CD4-positive, alpha-beta T cell (primary cell): ENCODE measurements at regions not wholly inside any gene's neighbourhood (a gene's known extent, or its start where the extent isn't known, plus 50 kb on each side); places are given as distances from the start of the nearest gene placed in this dataset.

Source experiments
- ATAC-seq: fragments of 200-7000 bp; cut with Tn5 transposase; one replicate; pipeline ENCODE4 v1.10.0; 2022; ENCODE audit warnings: mild to moderate bottlenecking; ENCODE audit not compliant: poor library complexity
- CTCF ChIA-PET: fragments of 350-600 bp; sonication (Branson Sonifier 250); formaldehyde crosslinking; loops from one replicate; lab custom pipeline; 2021; ENCODE audit warnings: antibody characterized with exemption, inconsistent platforms; lab: Charles Lee
- POLR2A ChIA-PET: fragments of 350-600 bp; sonication (Branson Sonifier 250); formaldehyde crosslinking; loops from one replicate; lab custom pipeline; 2021; ENCODE audit warnings: antibody characterized with exemption, inconsistent platforms; lab: Charles Lee
- DNase-seq, 14 experiments: peaks; one replicate each; pipeline ENCODE4 v3.0.0-alpha.2; 2013 to 2020; ENCODE audit warnings: mixed read lengths in 2 of 14
- H3K27ac ChIP-seq, 2 donors: one replicate each; pipeline versions ENCODE4 v1.5.1 to v1.7.0; 2013; ENCODE audit warnings: low read length in 2 of 2, low read depth in 1 of 2, mild to moderate bottlenecking in 1 of 2
- H3K27me3 ChIP-seq, 2 experiments: 1 replicate in 1 of 2; 2 replicates in 1 of 2; pipeline versions ENCODE4 v1.6.1 to v1.7.0; 2013; ENCODE audit warnings: low read length in 2 of 2, control low read depth in 1 of 2, mild to moderate bottlenecking in 1 of 2, moderate library complexity in 1 of 2; ENCODE audit not compliant: insufficient read depth in 2 of 2, control insufficient read depth in 1 of 2
- H3K36me3 ChIP-seq: one replicate; pipeline ENCODE4 v1.6.1; 2013; ENCODE audit warnings: low read length, control low read depth; ENCODE audit not compliant: insufficient read depth
- H3K4me1 ChIP-seq: one replicate; pipeline ENCODE4 v1.6.1; 2013; ENCODE audit warnings: low read length, control low read depth; ENCODE audit not compliant: insufficient read depth
- H3K4me3 ChIP-seq: one replicate; pipeline ENCODE4 v1.5.1; 2013; ENCODE audit warnings: mild to moderate bottlenecking, low read length, moderate library complexity
- H3K9me3 ChIP-seq, 2 experiments: 1 replicate in 1 of 2; 2 replicates in 1 of 2; pipeline versions ENCODE4 v1.6.1 to v1.7.0; 2013; ENCODE audit warnings: low read length in 2 of 2, mild to moderate bottlenecking in 2 of 2, control low read depth in 1 of 2, moderate library complexity in 1 of 2; ENCODE audit not compliant: control insufficient read depth in 1 of 2, insufficient read depth in 1 of 2
- H3K27ac Mint-ChIP-seq: one replicate; pipeline ENCODE4 v1.8.0; 2020; ENCODE audit warnings: mixed read lengths
- H3K27me3 Mint-ChIP-seq: one replicate; pipeline ENCODE4 v1.8.0; 2021; ENCODE audit warnings: mixed read lengths
- H3K36me3 Mint-ChIP-seq: one replicate; pipeline ENCODE4 v1.8.0; 2021; ENCODE audit warnings: low read depth, mixed read lengths
- H3K4me1 Mint-ChIP-seq: one replicate; pipeline ENCODE4 v1.8.0; 2021; ENCODE audit warnings: low read depth, mixed read lengths
- H3K4me3 Mint-ChIP-seq: one replicate; pipeline ENCODE4 v1.8.0; 2020; ENCODE audit warnings: mild to moderate bottlenecking, mixed read lengths
- H3K9me3 Mint-ChIP-seq: one replicate; pipeline ENCODE4 v1.8.0; 2020; ENCODE audit warnings: mixed read lengths
- CTCF ChIP-seq: fragments of 200-600 bp; IDR thresholded peaks from one replicate; pipeline ENCODE4 v1.8.0; 2022; ENCODE audit warnings: antibody characterized with exemption, mild to moderate bottlenecking
- intact Hi-C, 2 experiments: fragments of 100-400 bp; cut with DNase I in 1 of 2; cut with micrococcal nuclease in 1 of 2; formaldehyde crosslinking; loops; one replicate each; pipeline versions ENCODE4 v1.15.1 to v1.9.0; 2023 to 2025; cut with DNase I, micrococcal nuclease

- POLR2A ChIA-PET = no interaction called here
- DNase-seq (no peak), ATAC-seq (no peak)
- Histone ChIP-seq H3K9me3 (no peaks in the 10 kb centered on the region), H3K4me1 (no peaks in the 10 kb centered on the region), H3K4me3 (no peak overlapping the region), H3K27me3 (no peaks in the 10 kb centered on the region), H3K36me3 (no peaks in the 10 kb centered on the region), H3K27ac (no peak overlapping the region)
- Mint-ChIP-seq H3K27me3 (no peaks in the 10 kb centered on the region), H3K27ac (no peak overlapping the region), H3K36me3 (no peaks in the 10 kb centered on the region), H3K4me1 (no peaks in the 10 kb centered on the region), H3K9me3 (no peaks in the 10 kb centered on the region), H3K4me3 (no peak overlapping the region)
- CTCF ChIA-PET = no interaction called here
- TF ChIP-seq CTCF = no peak
- intact Hi-C loops = no loop called here
Observed at GRCh38 chr15:53166684-53167201, 376.6 kb upstream of the ONECUT1 start.

GRCh38 chr15:53165988-53166683 is 376.0 kb upstream of the ONECUT1 start:
- H3K9me3 ChIP-seq = no peaks in the 10 kb centered on the region
- Mint-ChIP-seq H3K27ac (no peak overlapping the region), H3K4me3 (no peak overlapping the region), H3K4me1 (no peaks in the 10 kb centered on the region), H3K27me3 (no peaks in the 10 kb centered on the region), H3K9me3 (no peaks in the 10 kb centered on the region), H3K36me3 (no peaks in the 10 kb centered on the region)
- intact Hi-C loops = no loop called here
- ChIA-PET CTCF (no interaction called here), POLR2A (no interaction called here)
- no peaks in the 10 kb centered on the region for H3K4me1 ChIP-seq
- DNase-seq (no peak), ATAC-seq (no peak)
- no peaks in the 10 kb centered on the region for H3K36me3 ChIP-seq
- no peak overlapping the region for H3K4me3 ChIP-seq
- no peak overlapping the region for H3K27ac ChIP-seq
- TF ChIP-seq CTCF = no peak
- H3K27me3 ChIP-seq = no peaks in the 10 kb centered on the region

GRCh38 chr15:53160092-53160704 is 370.1 kb upstream of the ONECUT1 start:
- Histone ChIP-seq H3K4me3 (no peak overlapping the region), H3K9me3 (no peaks in the 10 kb centered on the region), H3K27me3 (no peaks in the 10 kb centered on the region), H3K36me3 (no peaks in the 10 kb centered on the region), H3K27ac (no peak overlapping the region), H3K4me1 (no peaks in the 10 kb centered on the region)
- no peak overlapping the region for H3K4me3 Mint-ChIP-seq
- ChIA-PET CTCF (no interaction called here), POLR2A (no interaction called here)
- H3K4me1 Mint-ChIP-seq = no peaks in the 10 kb centered on the region
- no peak for ATAC-seq
- H3K9me3 Mint-ChIP-seq = peaks cover 6% of the 10 kb centered on the region
- H3K36me3 Mint-ChIP-seq = no peaks in the 10 kb centered on the region
- H3K27me3 Mint-ChIP-seq = no peaks in the 10 kb centered on the region
- H3K27ac Mint-ChIP-seq = no peak overlapping the region
- no peak for DNase-seq
- TF ChIP-seq CTCF = no peak
- intact Hi-C loops = no loop called here
